BJ (cell line): ENCODE measurements at regions not wholly inside any gene's neighbourhood (a gene's known extent, or its start where the extent isn't known, plus 50 kb on each side); places are given as distances from the start of the nearest gene placed in this dataset.

ENCODE experiments used
- CTCF ChIA-PET: fragments of 350-600 bp; formaldehyde crosslinking; extraction: SDS; loops from one replicate; lab custom pipeline; 2021; ENCODE audit warnings: antibody characterized with exemption, inconsistent platforms; lab: Yijun Ruan, JAX
- POLR2A ChIA-PET: fragments of 300-600 bp; sonication (Branson Sonifier 250); formaldehyde crosslinking; extraction: SDS; loops from one replicate; lab custom pipeline; 2021; ENCODE audit warnings: antibody characterized with exemption; lab: Charles Lee
- DNase-seq: peaks from one replicate; pipeline ENCODE4 v3.0.0-alpha.2; 2011; ENCODE audit warnings: low read depth
- H3K27me3 ChIP-seq: 2 replicates; pipeline ENCODE4 v1.6.0; 2011; ENCODE audit warnings: low read length; ENCODE audit not compliant: control insufficient read depth, insufficient read depth
- H3K36me3 ChIP-seq: 2 replicates; pipeline ENCODE4 v1.5.1; 2011; ENCODE audit warnings: low read length; ENCODE audit not compliant: control insufficient read depth, insufficient read depth
- H3K4me3 ChIP-seq: 2 replicates; pipeline ENCODE4 v1.5.1; 2011; ENCODE audit warnings: low read depth, mild to moderate bottlenecking, control low read depth, low read length
- CTCF ChIP-seq: IDR thresholded peaks from 2 replicates; pipeline ENCODE4 v1.5.1; 2011; ENCODE audit warnings: low read depth, mild to moderate bottlenecking, control low read depth, inconsistent platforms, low read length, moderate library complexity; ENCODE audit not compliant: insufficient read depth

GRCh38 chr6:47970826-47971225 is 140.2 kb downstream of the PTCHD4 start:
- no peak for TF ChIP-seq CTCF

GRCh38 chr6:47967843-47968242 is 143.2 kb downstream of the PTCHD4 start:
- Histone ChIP-seq H3K36me3 (no peaks in the 10 kb centered on the region), H3K4me3 (no peak overlapping the region), H3K27me3 (no peaks in the 10 kb centered on the region)
- ChIA-PET POLR2A (no interaction called here), CTCF (no interaction called here)
- TF ChIP-seq CTCF: no peak
- no peak for DNase-seq

More at GRCh38 chr6:47970826-47971225, 140.2 kb downstream of the PTCHD4 start:
- Histone ChIP-seq H3K27me3 (no peaks in the 10 kb centered on the region), H3K36me3 (no peaks in the 10 kb centered on the region), H3K4me3 (no peak overlapping the region)
- ChIA-PET CTCF (no interaction called here), POLR2A (no interaction called here)
- DNase-seq: no peak

GRCh38 chr6:47964969-47965368 is 146.0 kb downstream of the PTCHD4 start:
- no peaks in the 10 kb centered on the region for H3K27me3 ChIP-seq
- H3K36me3 ChIP-seq: no peaks in the 10 kb centered on the region
- no peak for DNase-seq
- CTCF ChIA-PET: no interaction called here
- no peak for TF ChIP-seq CTCF
- POLR2A ChIA-PET: no interaction called here
- no peak overlapping the region for H3K4me3 ChIP-seq

- no peak overlapping the region for H3K4me3 ChIP-seq
- CTCF ChIA-PET: no interaction called here
- H3K27me3 ChIP-seq: no peaks in the 10 kb centered on the region
- POLR2A ChIA-PET: no interaction called here
- no peak for DNase-seq
- TF ChIP-seq CTCF: no peak
- H3K36me3 ChIP-seq: no peaks in the 10 kb centered on the region
Measured at GRCh38 chr6:47952640-47953039, 158.4 kb downstream of the PTCHD4 start.

GRCh38 chr6:47944846-47945245 is 163.0 kb downstream of the OPN5 start:
- H3K36me3 ChIP-seq: no peaks in the 10 kb centered on the region
- POLR2A ChIA-PET: no interaction called here
- CTCF ChIA-PET: no interaction called here
- DNase-seq: no peak
- H3K4me3 ChIP-seq: no peak overlapping the region
- H3K27me3 ChIP-seq: no peaks in the 10 kb centered on the region
- no peak for TF ChIP-seq CTCF
